HG03159 (cell line): ENCODE measurements at regions not wholly inside any gene's neighbourhood (a gene's known extent, or its start where the extent isn't known, plus 50 kb on each side); places are given as distances from the start of the nearest gene placed in this dataset.
"Not testable (repeated sequence)": the region's sequence is repeated elsewhere in the genome, so short reads cannot be mapped to it uniquely, and the experiment has no call there.

Experiments
- ATAC-seq: cut with Tn5 transposase; IDR thresholded peaks from one replicate; pipeline ENCODE4 v1.9.1; 2021; ENCODE audit warnings: mild to moderate bottlenecking, moderate library complexity; ENCODE audit not compliant: unreplicated experiment

- ATAC-seq = no peak
These were observed 90.1 kb downstream of the SREK1 start for GRCh38 chr5:66234241-66234640.

- no peak for ATAC-seq
These were observed 94.3 kb downstream of the SREK1 start for GRCh38 chr5:66238435-66238834.

- no peak for ATAC-seq
These were observed 94.9 kb downstream of the SREK1 start for GRCh38 chr5:66239034-66239433.

- no peak for ATAC-seq
These were observed 97.2 kb downstream of the SREK1 start for GRCh38 chr5:66241136-66241825.

GRCh38 chr5:66242050-66242715 is 98.1 kb downstream of the SREK1 start:
- ATAC-seq = no peak

GRCh38 chr5:66246608-66247007 is 102.5 kb downstream of the SREK1 start:
- ATAC-seq = no peak

- no peak for ATAC-seq
These were observed 103.3 kb downstream of the SREK1 start for GRCh38 chr5:66247176-66247960.

- ATAC-seq = no peak
These were observed 104.8 kb downstream of the SREK1 start for GRCh38 chr5:66248874-66249273.

- no peak for ATAC-seq
These were observed 105.8 kb downstream of the SREK1 start for GRCh38 chr5:66249920-66250319.

- no peak for ATAC-seq
These were observed 108.7 kb downstream of the SREK1 start for GRCh38 chr5:66252849-66253248.

- ATAC-seq = no peak
These were observed 111.6 kb downstream of the SREK1 start for GRCh38 chr5:66255714-66256113.

GRCh38 chr5:66273121-66273520 is 129.0 kb downstream of the SREK1 start:
- ATAC-seq = no peak

- ATAC-seq = no peak
These were observed 132.9 kb downstream of the SREK1 start for GRCh38 chr5:66276986-66277385.

GRCh38 chr5:66277981-66278380 is 133.9 kb downstream of the SREK1 start:
- ATAC-seq = no peak

- no peak for ATAC-seq
These were observed 137.2 kb downstream of the SREK1 start for GRCh38 chr5:66281294-66281693.

GRCh38 chr5:66284588-66285342 is 140.7 kb downstream of the SREK1 start:
- ATAC-seq = no peak

GRCh38 chr5:66285343-66285922 is 141.3 kb downstream of the SREK1 start:
- ATAC-seq = no peak

- ATAC-seq = no peak
These were observed 147.7 kb downstream of the SREK1 start for GRCh38 chr5:66291771-66292170.

GRCh38 chr5:66293851-66294250 is 149.8 kb downstream of the SREK1 start:
- ATAC-seq = not testable (repeated sequence)

- ATAC-seq = no peak
These were observed 155.4 kb downstream of the SREK1 start for GRCh38 chr5:66299463-66299862.

GRCh38 chr5:66302344-66302743 is 158.2 kb downstream of the SREK1 start:
- no peak for ATAC-seq
